WERI-Rb-1 (cell line): ENCODE measurements at regions not wholly inside any gene's neighbourhood (a gene's known extent, or its start where the extent isn't known, plus 50 kb on each side); places are given as distances from the start of the nearest gene placed in this dataset.

ENCODE experiments used
- DNase-seq: peaks from one replicate; pipeline ENCODE4 v3.0.0-alpha.2; 2020
- H3K27ac ChIP-seq: fragments of 250-450 bp; sonication (Bioruptor Pico); 2 replicates; pipeline ENCODE4 v1.5.1; 2020; ENCODE audit warnings: mild to moderate bottlenecking, moderate library complexity
- H3K27me3 ChIP-seq: fragments of 250-450 bp; sonication (Bioruptor Pico); 2 replicates; pipeline ENCODE4 v1.5.1; 2021; ENCODE audit warnings: mild to moderate bottlenecking, low read depth, moderate library complexity; ENCODE audit not compliant: insufficient read depth, severe bottlenecking
- H3K36me3 ChIP-seq: fragments of 250-450 bp; sonication (Bioruptor Pico); 2 replicates; pipeline ENCODE4 v1.5.1; 2020; ENCODE audit warnings: mild to moderate bottlenecking, moderate library complexity
- H3K4me3 ChIP-seq: 2 replicates; pipeline ENCODE4 v1.5.1; 2011; ENCODE audit warnings: low read depth, mild to moderate bottlenecking, control low read depth, low read length
- H3K9me3 ChIP-seq: fragments of 250-450 bp; sonication (Bioruptor Pico); 2 replicates; pipeline ENCODE4 v1.5.1; 2021; ENCODE audit warnings: mild to moderate bottlenecking, moderate library complexity; ENCODE audit not compliant: severe bottlenecking
- TF ChIP-seq, protein P1 (sequence below): IDR thresholded peaks from 2 replicates; pipeline ENCODE4 v1.5.1; 2011; ENCODE audit warnings: low read depth, mild to moderate bottlenecking, control low read depth, inconsistent platforms, low read length

DNA sequence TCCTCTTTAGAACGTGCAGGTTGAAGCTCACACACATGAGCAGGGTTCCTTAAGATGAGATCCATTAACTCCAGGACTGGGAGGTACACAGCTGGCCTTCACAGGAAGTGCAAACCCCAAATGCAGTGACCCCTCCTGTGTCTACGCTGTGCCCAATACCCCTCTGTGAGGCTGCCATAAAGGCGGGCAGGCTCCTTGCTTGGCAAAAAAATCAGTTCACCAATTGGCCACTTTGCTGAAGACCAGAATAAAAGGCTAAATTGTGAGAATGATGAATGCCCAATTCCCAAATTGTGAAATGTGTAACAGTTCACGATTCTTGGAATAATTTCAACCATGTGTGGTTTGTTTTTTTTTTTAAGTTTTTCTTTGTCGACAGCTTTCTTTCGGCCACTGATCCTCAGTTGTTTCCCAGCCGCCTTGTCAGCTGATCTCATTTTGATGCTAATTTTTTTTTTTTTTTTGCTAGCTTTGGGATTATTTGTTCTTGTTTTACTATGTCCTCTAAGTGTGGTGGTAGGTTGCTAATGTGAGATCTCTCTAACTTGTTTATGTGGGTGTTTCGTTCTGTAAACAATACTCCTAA is 101.9 kb upstream of the PRSS58 start:
- no peak overlapping the region for H3K27ac ChIP-seq
- H3K9me3 ChIP-seq, result no peaks in the 10 kb centered on the region
- TF ChIP-seq, protein P1, sequence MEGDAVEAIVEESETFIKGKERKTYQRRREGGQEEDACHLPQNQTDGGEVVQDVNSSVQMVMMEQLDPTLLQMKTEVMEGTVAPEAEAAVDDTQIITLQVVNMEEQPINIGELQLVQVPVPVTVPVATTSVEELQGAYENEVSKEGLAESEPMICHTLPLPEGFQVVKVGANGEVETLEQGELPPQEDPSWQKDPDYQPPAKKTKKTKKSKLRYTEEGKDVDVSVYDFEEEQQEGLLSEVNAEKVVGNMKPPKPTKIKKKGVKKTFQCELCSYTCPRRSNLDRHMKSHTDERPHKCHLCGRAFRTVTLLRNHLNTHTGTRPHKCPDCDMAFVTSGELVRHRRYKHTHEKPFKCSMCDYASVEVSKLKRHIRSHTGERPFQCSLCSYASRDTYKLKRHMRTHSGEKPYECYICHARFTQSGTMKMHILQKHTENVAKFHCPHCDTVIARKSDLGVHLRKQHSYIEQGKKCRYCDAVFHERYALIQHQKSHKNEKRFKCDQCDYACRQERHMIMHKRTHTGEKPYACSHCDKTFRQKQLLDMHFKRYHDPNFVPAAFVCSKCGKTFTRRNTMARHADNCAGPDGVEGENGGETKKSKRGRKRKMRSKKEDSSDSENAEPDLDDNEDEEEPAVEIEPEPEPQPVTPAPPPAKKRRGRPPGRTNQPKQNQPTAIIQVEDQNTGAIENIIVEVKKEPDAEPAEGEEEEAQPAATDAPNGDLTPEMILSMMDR, result no peak
- no peaks in the 10 kb centered on the region for H3K27me3 ChIP-seq
- no peak overlapping the region for H3K4me3 ChIP-seq
- no peak for DNase-seq
- H3K36me3 ChIP-seq, result no peaks in the 10 kb centered on the region

DNA sequence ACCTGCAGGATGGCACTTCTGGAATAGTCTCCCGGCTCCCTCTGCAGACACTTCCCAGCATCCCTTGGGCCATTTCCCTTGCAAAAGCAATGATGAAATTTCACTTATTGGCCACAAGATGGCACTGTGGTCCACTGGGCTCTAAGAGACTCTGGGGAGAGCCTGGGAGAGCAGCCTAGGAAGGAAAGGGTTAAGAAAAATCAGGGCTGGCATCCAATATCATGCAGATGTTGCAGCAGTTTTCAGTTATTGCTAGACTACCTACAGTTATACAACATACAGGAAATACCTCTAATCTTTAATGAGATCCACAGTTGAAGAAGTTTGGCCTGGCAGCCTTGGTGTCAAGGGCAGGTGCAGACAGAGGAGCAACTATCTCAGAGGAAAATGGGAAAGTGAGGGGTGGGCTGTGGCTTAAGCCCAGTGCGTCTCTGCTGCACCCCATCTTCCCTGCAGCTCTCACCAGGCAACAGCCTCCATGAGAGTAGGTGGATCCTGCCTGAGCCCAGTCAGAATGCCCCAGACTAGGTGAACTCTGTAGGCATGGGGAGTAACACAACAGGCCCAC is 100.2 kb upstream of the PRSS58 start:
- DNase-seq, result peak; percentile 57
- Histone ChIP-seq H3K36me3 (no peaks in the 10 kb centered on the region), H3K27me3 (no peaks in the 10 kb centered on the region), H3K9me3 (no peaks in the 10 kb centered on the region), H3K27ac (no peak overlapping the region), H3K4me3 (no peak overlapping the region)
- TF ChIP-seq, protein P1, result peak; percentile 69

DNA sequence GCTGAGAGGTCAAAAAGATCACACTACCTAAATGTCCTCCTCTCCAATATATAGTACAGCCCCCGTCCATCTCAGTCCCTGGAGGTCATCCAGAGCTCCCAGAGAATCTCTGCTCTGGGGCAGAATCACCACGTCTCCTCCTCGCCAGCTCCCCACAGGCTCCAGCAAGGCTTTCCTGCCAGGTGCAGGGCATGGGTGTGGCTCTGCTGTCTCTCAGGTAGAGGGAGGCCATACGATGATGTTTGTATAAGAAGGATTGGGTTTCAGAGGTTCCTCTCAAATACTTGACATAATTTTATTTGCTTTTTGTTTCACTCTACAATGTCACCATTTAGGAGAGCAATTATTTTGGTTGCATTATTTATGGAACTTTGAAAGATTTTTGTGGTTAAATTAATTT is 98.3 kb upstream of the PRSS58 start:
- Histone ChIP-seq H3K4me3 (no peak overlapping the region), H3K36me3 (no peaks in the 10 kb centered on the region), H3K27ac (no peak overlapping the region), H3K9me3 (no peaks in the 10 kb centered on the region), H3K27me3 (no peaks in the 10 kb centered on the region)
- TF ChIP-seq, protein P1, result no peak
- no peak for DNase-seq

DNA sequence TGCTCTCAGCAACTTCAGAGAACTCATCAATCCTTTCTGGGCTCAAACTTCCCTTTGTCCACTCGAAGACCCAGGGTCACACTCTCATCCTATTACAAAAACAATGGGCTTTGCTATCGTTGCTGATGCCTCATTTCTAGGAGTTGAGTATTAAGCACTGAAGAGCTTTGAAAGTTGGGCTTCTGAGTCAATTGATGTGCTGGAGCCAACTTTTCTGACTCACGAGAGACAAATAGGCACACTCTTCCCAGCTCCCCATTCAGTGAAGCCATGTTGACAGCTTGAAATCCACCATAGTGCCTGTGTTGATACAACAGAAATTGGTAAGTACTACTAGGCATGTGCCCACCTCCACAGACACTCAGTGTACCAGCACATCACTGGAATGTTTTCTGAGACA is 97.5 kb upstream of the PRSS58 start:
- TF ChIP-seq, protein P1, result no peak
- no peak overlapping the region for H3K4me3 ChIP-seq
- no peaks in the 10 kb centered on the region for H3K9me3 ChIP-seq
- H3K36me3 ChIP-seq, result no peaks in the 10 kb centered on the region
- DNase-seq, result no peak
- no peaks in the 10 kb centered on the region for H3K27me3 ChIP-seq
- no peak overlapping the region for H3K27ac ChIP-seq

DNA sequence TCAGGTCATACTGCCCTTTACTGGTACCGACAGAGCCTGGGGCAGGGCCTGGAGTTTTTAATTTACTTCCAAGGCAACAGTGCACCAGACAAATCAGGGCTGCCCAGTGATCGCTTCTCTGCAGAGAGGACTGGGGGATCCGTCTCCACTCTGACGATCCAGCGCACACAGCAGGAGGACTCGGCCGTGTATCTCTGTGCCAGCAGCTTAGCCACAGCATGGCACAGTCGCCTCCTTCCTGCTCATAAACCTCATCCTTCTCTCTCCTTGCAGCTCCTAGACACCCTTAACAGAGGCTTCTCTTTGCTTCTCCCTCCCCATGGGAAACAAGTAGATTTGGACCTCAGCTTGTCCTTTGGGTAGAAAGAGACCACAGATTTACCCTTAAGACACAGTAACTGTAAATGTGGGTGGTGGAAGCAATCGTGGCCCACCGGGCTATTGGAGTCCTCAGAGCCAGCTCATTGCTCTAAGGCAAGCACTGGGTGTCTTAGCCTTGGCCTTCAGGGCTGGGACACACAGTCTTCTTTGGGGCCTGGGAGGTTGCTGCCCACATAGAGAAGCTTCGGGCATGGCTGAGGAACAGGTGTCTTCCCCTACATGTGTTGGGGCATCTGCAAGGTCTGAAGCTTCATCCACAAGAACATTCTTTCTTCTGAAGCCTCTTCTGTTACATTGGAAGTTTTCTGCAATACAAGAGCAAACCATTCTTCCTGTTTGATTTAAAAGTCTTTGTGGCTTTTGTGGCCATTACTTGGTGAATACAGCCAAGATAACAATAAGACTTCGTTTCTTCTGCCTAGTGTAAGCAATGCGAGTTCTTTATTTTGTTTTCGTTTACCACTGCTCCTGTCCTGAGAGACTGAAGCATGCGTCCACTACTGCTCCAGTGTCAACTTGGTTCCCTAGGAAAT is 95.5 kb upstream of the PRSS58 start:
- Histone ChIP-seq H3K27me3 (no peaks in the 10 kb centered on the region), H3K9me3 (no peaks in the 10 kb centered on the region), H3K27ac (no peak overlapping the region), H3K4me3 (no peak overlapping the region), H3K36me3 (no peaks in the 10 kb centered on the region)
- no peak for DNase-seq
- TF ChIP-seq, protein P1, result no peak
